HEK293 (cell line): ENCODE measurements at regions not wholly inside any gene's neighbourhood (a gene's known extent, or its start where the extent isn't known, plus 50 kb on each side); places are given as distances from the start of the nearest gene placed in this dataset.
"Not testable (repeated sequence)": the region's sequence is repeated elsewhere in the genome, so short reads cannot be mapped to it uniquely, and the experiment has no call there.

Experiments used
- CTCF ChIA-PET: fragments of 350-600 bp; formaldehyde crosslinking; extraction: SDS; loops from one replicate; lab custom pipeline; 2021; ENCODE audit warnings: antibody characterized with exemption; lab: Yijun Ruan, JAX
- POLR2A ChIA-PET: fragments of 300-600 bp; formaldehyde crosslinking; extraction: SDS; loops from one replicate; lab custom pipeline; 2020; ENCODE audit warnings: antibody characterized with exemption, inconsistent platforms; lab: Yijun Ruan, JAX
- H3K27ac ChIP-seq: fragments of 200-500 bp; sonication (Bioruptor generic); 2 replicates; pipeline ENCODE4 v1.5.1; 2014; ENCODE audit warnings: low read depth, low read length, control low read depth, inconsistent platforms; ENCODE audit errors: extremely low read depth
- H3K36me3 ChIP-seq, 2 experiments: fragments of 200-500 bp in 1 of 2; sonication (Bioruptor generic) in 1 of 2; 1 replicate in 1 of 2; 2 replicates in 1 of 2; pipeline ENCODE4 v1.5.1; 2014 to 2017; ENCODE audit warnings: inconsistent platforms in 2 of 2, low read length in 2 of 2; ENCODE audit not compliant: control insufficient read depth in 2 of 2, insufficient read depth in 1 of 2
- H3K4me1 ChIP-seq: fragments of 200-500 bp; sonication (Bioruptor generic); 2 replicates; pipeline ENCODE4 v1.5.1; 2014; ENCODE audit warnings: mild to moderate bottlenecking, low read length, inconsistent platforms; ENCODE audit not compliant: control insufficient read depth, insufficient read depth
- H3K4me3 ChIP-seq: 2 replicates; pipeline ENCODE4 v1.5.1; 2011; ENCODE audit warnings: low read depth, mild to moderate bottlenecking, control low read depth, low read length, moderate library complexity
- H3K9me3 ChIP-seq: fragments of 200-500 bp; sonication (Bioruptor generic); 2 replicates; pipeline ENCODE4 v1.5.1; 2014; ENCODE audit warnings: low read depth, low read length, inconsistent platforms; ENCODE audit not compliant: control insufficient read depth, insufficient read depth
- ELK4 ChIP-seq: IDR thresholded peaks from 2 replicates; pipeline ENCODE4 v1.6.1; 2011; ENCODE audit warnings: mild to moderate bottlenecking, low read depth, low read length, borderline replicate concordance
- HOXD13 ChIP-seq: sonication (generic); formaldehyde crosslinking; IDR thresholded peaks from 2 replicates; pipeline ENCODE4 v1.8.0; 2022; ENCODE audit warnings: missing genetic modification reagents, borderline replicate concordance
- IKZF3 ChIP-seq: fragments of 450-650 bp; IDR thresholded peaks from 2 replicates; pipeline ENCODE4 v1.5.0; 2018; ENCODE audit warnings: missing biosample characterization, mild to moderate bottlenecking, missing genetic modification characterization, moderate library complexity
- MEIS1 ChIP-seq: sonication (generic); formaldehyde crosslinking; IDR thresholded peaks from 2 replicates; pipeline ENCODE4 v1.8.1; 2022; ENCODE audit warnings: missing genetic modification reagents, mild to moderate bottlenecking, borderline replicate concordance
- REPIN1 ChIP-seq: fragments of 450-650 bp; formaldehyde crosslinking; IDR thresholded peaks from 2 replicates; pipeline ENCODE4 v1.5.1; 2017; ENCODE audit warnings: missing biosample characterization, missing genetic modification characterization, low read depth
- SCRT1 ChIP-seq: fragments of 450-650 bp; formaldehyde crosslinking; IDR thresholded peaks from 2 replicates; pipeline ENCODE4 v1.5.1; 2016; ENCODE audit warnings: missing biosample characterization, missing genetic modification characterization, borderline replicate concordance
- SCRT2 ChIP-seq: fragments of 450-650 bp; formaldehyde crosslinking; IDR thresholded peaks from 2 replicates; pipeline ENCODE4 v1.5.1; 2016; ENCODE audit warnings: missing biosample characterization, missing genetic modification characterization
- SETDB1 ChIP-seq: IDR thresholded peaks from one replicate; pipeline ENCODE4 v1.6.1; 2017; ENCODE audit warnings: mild to moderate bottlenecking, low read length, moderate library complexity, mixed read lengths; ENCODE audit not compliant: insufficient read length
- TCF7L2 ChIP-seq: IDR thresholded peaks from 2 replicates; pipeline ENCODE4 v1.6.1; 2011; ENCODE audit warnings: low read depth, mild to moderate bottlenecking, inconsistent platforms, low read length, moderate library complexity, borderline replicate concordance
- ZFP3 ChIP-seq: fragments of 450-650 bp; formaldehyde crosslinking; IDR thresholded peaks from 2 replicates; pipeline ENCODE4 v1.5.1; 2016; ENCODE audit warnings: low read depth, missing biosample characterization, missing genetic modification characterization
- ZFP41 ChIP-seq: fragments of 450-650 bp; formaldehyde crosslinking; IDR thresholded peaks from 2 replicates; pipeline ENCODE4 v1.5.1; 2016; ENCODE audit warnings: missing biosample characterization, missing genetic modification characterization, borderline replicate concordance
- ZNF16 ChIP-seq: fragments of 450-650 bp; formaldehyde crosslinking; IDR thresholded peaks from 2 replicates; pipeline ENCODE4 v1.5.1; 2016; ENCODE audit warnings: low read depth, missing biosample characterization, missing genetic modification characterization
- ZNF169 ChIP-seq: fragments of 450-650 bp; formaldehyde crosslinking; IDR thresholded peaks from 2 replicates; pipeline ENCODE4 v1.5.1; 2016; ENCODE audit warnings: missing biosample characterization, missing genetic modification characterization
- ZNF19 ChIP-seq: fragments of 450-650 bp; formaldehyde crosslinking; IDR thresholded peaks from 2 replicates; pipeline ENCODE4; 2016; ENCODE audit warnings: missing biosample characterization, missing genetic modification characterization, low read depth
- ZNF221 ChIP-seq: fragments of 450-650 bp; formaldehyde crosslinking; IDR thresholded peaks from 2 replicates; pipeline ENCODE4 v1.5.1; 2017; ENCODE audit warnings: missing biosample characterization, missing genetic modification characterization, borderline replicate concordance
- ZNF266 ChIP-seq: fragments of 450-650 bp; formaldehyde crosslinking; IDR thresholded peaks from 2 replicates; pipeline ENCODE4 v1.5.1; 2016; ENCODE audit warnings: missing biosample characterization, missing genetic modification characterization, low read depth
- ZNF423 ChIP-seq: fragments of 450-650 bp; formaldehyde crosslinking; IDR thresholded peaks from 2 replicates; pipeline ENCODE4 v1.5.1; 2016; ENCODE audit warnings: missing biosample characterization, missing genetic modification characterization
- ZNF426 ChIP-seq: fragments of 450-650 bp; formaldehyde crosslinking; IDR thresholded peaks from 2 replicates; pipeline ENCODE4 v1.5.1; 2017; ENCODE audit warnings: missing biosample characterization, missing genetic modification characterization, mild to moderate bottlenecking, inconsistent platforms, moderate library complexity
- ZNF48 ChIP-seq: fragments of 450-650 bp; formaldehyde crosslinking; IDR thresholded peaks from 2 replicates; pipeline ENCODE4 v1.5.1; 2016; ENCODE audit warnings: missing biosample characterization, missing genetic modification characterization
- ZNF558 ChIP-seq: fragments of 450-650 bp; formaldehyde crosslinking; IDR thresholded peaks from 2 replicates; pipeline ENCODE4 v1.5.1; 2016; ENCODE audit warnings: missing biosample characterization, missing genetic modification characterization
- ZNF571 ChIP-seq: fragments of 450-650 bp; formaldehyde crosslinking; IDR thresholded peaks from 2 replicates; pipeline ENCODE4 v1.5.0; 2017; ENCODE audit warnings: missing biosample characterization, missing genetic modification characterization
- ZNF596 ChIP-seq: fragments of 450-650 bp; IDR thresholded peaks from 2 replicates; pipeline ENCODE4 v1.5.0; 2018; ENCODE audit warnings: missing biosample characterization, mild to moderate bottlenecking, missing genetic modification characterization, moderate library complexity
- ZNF660 ChIP-seq: fragments of 450-650 bp; IDR thresholded peaks from 2 replicates; pipeline ENCODE4 v1.5.1; 2018; ENCODE audit warnings: missing biosample characterization, mild to moderate bottlenecking, missing genetic modification characterization
- ZNF664 ChIP-seq: fragments of 450-650 bp; formaldehyde crosslinking; IDR thresholded peaks from 2 replicates; pipeline ENCODE4 v1.5.1; 2016; ENCODE audit warnings: missing biosample characterization, missing genetic modification characterization
- ZNF692 ChIP-seq: fragments of 450-650 bp; formaldehyde crosslinking; IDR thresholded peaks from 2 replicates; pipeline ENCODE4 v1.5.1; 2016; ENCODE audit warnings: missing biosample characterization, missing genetic modification characterization
- ZNF707 ChIP-seq: fragments of 450-650 bp; formaldehyde crosslinking; IDR thresholded peaks from 2 replicates; pipeline ENCODE4 v1.5.1; 2016; ENCODE audit warnings: missing biosample characterization, missing genetic modification characterization
- ZSCAN30 ChIP-seq: fragments of 450-650 bp; IDR thresholded peaks from 2 replicates; pipeline ENCODE4 v1.5.1; 2018; ENCODE audit warnings: missing biosample characterization, mild to moderate bottlenecking, missing genetic modification characterization, moderate library complexity
- ZXDB ChIP-seq: fragments of 450-650 bp; formaldehyde crosslinking; IDR thresholded peaks from 2 replicates; pipeline ENCODE4 v1.5.1; 2016; ENCODE audit warnings: missing biosample characterization, missing genetic modification characterization
- TF ChIP-seq, protein P1 (sequence below): fragments of 450-650 bp; formaldehyde crosslinking; IDR thresholded peaks from 2 replicates; pipeline ENCODE4 v1.5.1; 2016; ENCODE audit warnings: missing biosample characterization, missing genetic modification characterization, low read depth
- TF ChIP-seq, protein P2 (sequence below): fragments of 450-650 bp; formaldehyde crosslinking; IDR thresholded peaks from 2 replicates; pipeline ENCODE4 v1.5.1; 2017; ENCODE audit warnings: missing biosample characterization, mild to moderate bottlenecking, missing genetic modification characterization, moderate library complexity

- Histone ChIP-seq H3K27ac (no peak overlapping the region), H3K4me1 (no peaks in the 10 kb centered on the region), H3K36me3 (no peaks in the 10 kb centered on the region), H3K9me3 (no peaks in the 10 kb centered on the region), H3K4me3 (no peak overlapping the region)
- TF ChIP-seq TCF7L2, result no peak
- TF ChIP-seq ZNF169 (tag by site-specific recombination), result no peak
- TF ChIP-seq REPIN1, result no peak
- TF ChIP-seq ZNF16 (tag by site-specific recombination), result no peak
- TF ChIP-seq ZFP41 (tag by site-specific recombination), result no peak
- no peak for TF ChIP-seq ZNF707
- no peak for TF ChIP-seq ZNF571 (tag by site-specific recombination)
- TF ChIP-seq ZNF558, result no peak
- no peak for TF ChIP-seq ZSCAN30 (tag by site-specific recombination)
- no peak for TF ChIP-seq ZNF19 (tag by site-specific recombination)
- no peak for TF ChIP-seq ZNF596 (tag by site-specific recombination)
- TF ChIP-seq, protein P1, sequence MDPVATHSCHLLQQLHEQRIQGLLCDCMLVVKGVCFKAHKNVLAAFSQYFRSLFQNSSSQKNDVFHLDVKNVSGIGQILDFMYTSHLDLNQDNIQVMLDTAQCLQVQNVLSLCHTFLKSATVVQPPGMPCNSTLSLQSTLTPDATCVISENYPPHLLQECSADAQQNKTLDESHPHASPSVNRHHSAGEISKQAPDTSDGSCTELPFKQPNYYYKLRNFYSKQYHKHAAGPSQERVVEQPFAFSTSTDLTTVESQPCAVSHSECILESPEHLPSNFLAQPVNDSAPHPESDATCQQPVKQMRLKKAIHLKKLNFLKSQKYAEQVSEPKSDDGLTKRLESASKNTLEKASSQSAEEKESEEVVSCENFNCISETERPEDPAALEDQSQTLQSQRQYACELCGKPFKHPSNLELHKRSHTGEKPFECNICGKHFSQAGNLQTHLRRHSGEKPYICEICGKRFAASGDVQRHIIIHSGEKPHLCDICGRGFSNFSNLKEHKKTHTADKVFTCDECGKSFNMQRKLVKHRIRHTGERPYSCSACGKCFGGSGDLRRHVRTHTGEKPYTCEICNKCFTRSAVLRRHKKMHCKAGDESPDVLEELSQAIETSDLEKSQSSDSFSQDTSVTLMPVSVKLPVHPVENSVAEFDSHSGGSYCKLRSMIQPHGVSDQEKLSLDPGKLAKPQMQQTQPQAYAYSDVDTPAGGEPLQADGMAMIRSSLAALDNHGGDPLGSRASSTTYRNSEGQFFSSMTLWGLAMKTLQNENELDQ (tag by site-specific recombination), result no peak
- no peak for TF ChIP-seq ZNF426
- no peak for TF ChIP-seq MEIS1
- no peak for TF ChIP-seq ZNF423 (tag by site-specific recombination)
- ChIA-PET POLR2A (no interaction called here), CTCF (no interaction called here)
Measured at GRCh38 chr5:164237486-164237885, 732.1 kb downstream of the MAT2B start.

- H3K9me3 ChIP-seq, H3K27ac ChIP-seq, H3K36me3 ChIP-seq, H3K4me3 ChIP-seq, H3K4me1 ChIP-seq, POLR2A ChIA-PET, CTCF ChIA-PET: not testable (repeated sequence)
Measured at GRCh38 chr5:164251781-164252180, 746.4 kb downstream of the MAT2B start.

- Histone ChIP-seq H3K27ac (no peak overlapping the region), H3K4me1 (no peaks in the 10 kb centered on the region), H3K36me3 (no peaks in the 10 kb centered on the region), H3K9me3 (no peaks in the 10 kb centered on the region), H3K4me3 (no peak overlapping the region)
- ChIA-PET POLR2A (no interaction called here), CTCF (no interaction called here)
- no peak for TF ChIP-seq ELK4
- TF ChIP-seq SCRT1 (tag by site-specific recombination), result no peak
- TF ChIP-seq ZFP3 (tag by site-specific recombination), result no peak
- no peak for TF ChIP-seq ZXDB (tag by site-specific recombination)
- no peak for TF ChIP-seq ZNF664
- TF ChIP-seq ZNF660 (tag by site-specific recombination), result no peak
- TF ChIP-seq, protein P2, sequence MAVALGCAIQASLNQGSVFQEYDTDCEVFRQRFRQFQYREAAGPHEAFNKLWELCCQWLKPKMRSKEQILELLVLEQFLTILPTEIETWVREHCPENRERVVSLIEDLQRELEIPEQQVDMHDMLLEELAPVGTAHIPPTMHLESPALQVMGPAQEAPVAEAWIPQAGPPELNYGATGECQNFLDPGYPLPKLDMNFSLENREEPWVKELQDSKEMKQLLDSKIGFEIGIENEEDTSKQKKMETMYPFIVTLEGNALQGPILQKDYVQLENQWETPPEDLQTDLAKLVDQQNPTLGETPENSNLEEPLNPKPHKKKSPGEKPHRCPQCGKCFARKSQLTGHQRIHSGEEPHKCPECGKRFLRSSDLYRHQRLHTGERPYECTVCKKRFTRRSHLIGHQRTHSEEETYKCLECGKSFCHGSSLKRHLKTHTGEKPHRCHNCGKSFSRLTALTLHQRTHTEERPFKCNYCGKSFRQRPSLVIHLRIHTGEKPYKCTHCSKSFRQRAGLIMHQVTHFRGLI (tag by site-specific recombination), result no peak
- no peak for TF ChIP-seq ZNF221
- no peak for TF ChIP-seq ZNF266 (tag by site-specific recombination)
- TF ChIP-seq SETDB1, result no peak
- TF ChIP-seq ZNF692 (tag by site-specific recombination), result no peak
- TF ChIP-seq HOXD13 (CRISPR knock-in tag), result no peak
- no peak for TF ChIP-seq SCRT2 (tag by site-specific recombination)
- no peak for TF ChIP-seq ZNF48
- no peak for TF ChIP-seq IKZF3 (tag by site-specific recombination)
Measured at GRCh38 chr5:164253764-164254163, 748.3 kb downstream of the MAT2B start.
